ENCODE measurements at regions not wholly inside any gene's neighbourhood (a gene's known extent, or its start where the extent isn't known, plus 50 kb on each side); places are given as distances from the start of the nearest gene placed in this dataset.
A peak's percentile ranks its signal among the peaks of the same experiment; 100 is the strongest.

GRCh38 chr13:34243403-34243802 is 425.5 kb downstream of the RFC3 start:
- no peaks in the 10 kb centered on the region for H3K27me3 Mint-ChIP-seq (ENCODE audit: insufficient read depth, unreplicated experiment)
- DNase-seq (ENCODE audit: unreplicated experiment), result no peak
- peaks cover 14% of the 10 kb centered on the region for H3K4me1 Mint-ChIP-seq (ENCODE audit: insufficient read depth, unreplicated experiment)
- H3K4me3 Mint-ChIP-seq (ENCODE audit: unreplicated experiment), result no peak overlapping the region
- no TSS peak for BruUV-seq (replicated peaks)
- intact Hi-C loops (cut with micrococcal nuclease), result no loop called here
- H3K36me3 Mint-ChIP-seq (ENCODE audit: insufficient read depth, unreplicated experiment), result no peaks in the 10 kb centered on the region
- no peak for TF ChIP-seq CTCF (IDR thresholded peaks at IDR 0.05; ENCODE audit: unreplicated experiment)
- H3K9me3 Mint-ChIP-seq (ENCODE audit: unreplicated experiment), result no peaks in the 10 kb centered on the region
- ChIA-PET CTCF (no interaction called here), POLR2A (no interaction called here)
- H3K27ac Mint-ChIP-seq (ENCODE audit: low read depth, unreplicated experiment), result no peak overlapping the region

- TF ChIP-seq CTCF (IDR thresholded peaks at IDR 0.05; ENCODE audit: unreplicated experiment), result no peak
- intact Hi-C loops (cut with micrococcal nuclease), result no loop called here
- peak; percentile 76 for DNase-seq (ENCODE audit: unreplicated experiment)
- H3K4me3 Mint-ChIP-seq (ENCODE audit: unreplicated experiment), result no peak overlapping the region
- H3K27me3 Mint-ChIP-seq (ENCODE audit: insufficient read depth, unreplicated experiment), result no peaks in the 10 kb centered on the region
- no peaks in the 10 kb centered on the region for H3K36me3 Mint-ChIP-seq (ENCODE audit: insufficient read depth, unreplicated experiment)
- POLR2A ChIA-PET, result interaction anchor here (0.7 kb wide), 1 partner anchor 36 kb away, joined by 4 read pairs; no protein-coding TSS in a partner anchor
- peaks cover 14% of the 10 kb centered on the region for H3K4me1 Mint-ChIP-seq (ENCODE audit: insufficient read depth, unreplicated experiment)
- no TSS peak for BruUV-seq (replicated peaks)
- H3K27ac Mint-ChIP-seq (ENCODE audit: low read depth, unreplicated experiment), result peak overlapping the region; percentile 43
- no peaks in the 10 kb centered on the region for H3K9me3 Mint-ChIP-seq (ENCODE audit: unreplicated experiment)
- CTCF ChIA-PET, result interaction anchor here (0.7 kb wide), 1 partner anchor 46 kb away, joined by 6 read pairs; no protein-coding TSS in a partner anchor
These were observed 428.6 kb downstream of the RFC3 start for GRCh38 chr13:34246511-34246910.

GRCh38 chr13:34247596-34247995 is 429.6 kb downstream of the RFC3 start:
- Mint-ChIP-seq H3K27me3 (ENCODE audit: insufficient read depth, unreplicated experiment) (no peaks in the 10 kb centered on the region), H3K27ac (ENCODE audit: low read depth, unreplicated experiment) (peak overlapping the region; percentile 43), H3K36me3 (ENCODE audit: insufficient read depth, unreplicated experiment) (no peaks in the 10 kb centered on the region), H3K4me3 (ENCODE audit: unreplicated experiment) (no peak overlapping the region), H3K4me1 (ENCODE audit: insufficient read depth, unreplicated experiment) (peaks cover 14% of the 10 kb centered on the region), H3K9me3 (ENCODE audit: unreplicated experiment) (no peaks in the 10 kb centered on the region)
- no peak for TF ChIP-seq CTCF (IDR thresholded peaks at IDR 0.05; ENCODE audit: unreplicated experiment)
- ChIA-PET POLR2A (no interaction called here), CTCF (no interaction called here)
- peak; percentile 9 for DNase-seq (ENCODE audit: unreplicated experiment)
- BruUV-seq (replicated peaks), result no TSS peak
- intact Hi-C loops (cut with micrococcal nuclease), result no loop called here

- no peak for DNase-seq (ENCODE audit: unreplicated experiment)
- peaks cover 14% of the 10 kb centered on the region for H3K4me1 Mint-ChIP-seq (ENCODE audit: insufficient read depth, unreplicated experiment)
- ChIA-PET CTCF (interaction anchor here (1.1 kb wide), 1 partner anchor 36 kb away, joined by 3 read pairs; no protein-coding TSS in a partner anchor), POLR2A (no interaction called here)
- H3K27me3 Mint-ChIP-seq (ENCODE audit: insufficient read depth, unreplicated experiment), result no peaks in the 10 kb centered on the region
- no peak overlapping the region for H3K4me3 Mint-ChIP-seq (ENCODE audit: unreplicated experiment)
- no TSS peak for BruUV-seq (replicated peaks)
- H3K9me3 Mint-ChIP-seq (ENCODE audit: unreplicated experiment), result no peaks in the 10 kb centered on the region
- intact Hi-C loops (cut with micrococcal nuclease), result no loop called here
- no peak for TF ChIP-seq CTCF (IDR thresholded peaks at IDR 0.05; ENCODE audit: unreplicated experiment)
- no peak overlapping the region for H3K27ac Mint-ChIP-seq (ENCODE audit: low read depth, unreplicated experiment)
- no peaks in the 10 kb centered on the region for H3K36me3 Mint-ChIP-seq (ENCODE audit: insufficient read depth, unreplicated experiment)
These were observed 431.6 kb downstream of the RFC3 start for GRCh38 chr13:34249546-34250039.

All from MCF 10A (cell line).